ENCODE measurements at regions not wholly inside any gene's neighbourhood (a gene's known extent, or its start where the extent isn't known, plus 50 kb on each side); places are given as distances from the start of the nearest gene placed in this dataset.
A peak's percentile ranks its signal among the peaks of the same experiment; 100 is the strongest.

DNA sequence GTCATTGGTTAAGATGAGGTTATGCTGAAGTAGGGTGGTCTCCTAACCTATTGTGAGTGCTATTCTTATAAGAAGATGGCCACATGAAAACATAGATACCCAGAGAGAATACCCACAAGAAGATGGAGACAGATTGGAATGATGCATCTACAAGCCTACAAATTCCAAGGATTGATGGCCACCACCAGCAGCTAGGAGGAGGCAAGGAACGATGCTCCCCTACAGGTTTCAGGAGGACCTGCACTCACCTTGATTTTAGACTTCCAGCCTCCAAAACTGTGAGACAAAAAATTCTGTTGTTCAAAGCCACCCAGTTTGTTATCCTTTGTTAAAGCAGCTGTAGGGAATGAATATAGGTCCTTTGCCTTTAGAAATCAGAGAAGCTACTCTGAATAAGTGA, 227.4 kb downstream of the NEDD1 start:
- TF ChIP-seq, protein P1, sequence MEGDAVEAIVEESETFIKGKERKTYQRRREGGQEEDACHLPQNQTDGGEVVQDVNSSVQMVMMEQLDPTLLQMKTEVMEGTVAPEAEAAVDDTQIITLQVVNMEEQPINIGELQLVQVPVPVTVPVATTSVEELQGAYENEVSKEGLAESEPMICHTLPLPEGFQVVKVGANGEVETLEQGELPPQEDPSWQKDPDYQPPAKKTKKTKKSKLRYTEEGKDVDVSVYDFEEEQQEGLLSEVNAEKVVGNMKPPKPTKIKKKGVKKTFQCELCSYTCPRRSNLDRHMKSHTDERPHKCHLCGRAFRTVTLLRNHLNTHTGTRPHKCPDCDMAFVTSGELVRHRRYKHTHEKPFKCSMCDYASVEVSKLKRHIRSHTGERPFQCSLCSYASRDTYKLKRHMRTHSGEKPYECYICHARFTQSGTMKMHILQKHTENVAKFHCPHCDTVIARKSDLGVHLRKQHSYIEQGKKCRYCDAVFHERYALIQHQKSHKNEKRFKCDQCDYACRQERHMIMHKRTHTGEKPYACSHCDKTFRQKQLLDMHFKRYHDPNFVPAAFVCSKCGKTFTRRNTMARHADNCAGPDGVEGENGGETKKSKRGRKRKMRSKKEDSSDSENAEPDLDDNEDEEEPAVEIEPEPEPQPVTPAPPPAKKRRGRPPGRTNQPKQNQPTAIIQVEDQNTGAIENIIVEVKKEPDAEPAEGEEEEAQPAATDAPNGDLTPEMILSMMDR (IDR thresholded peaks at IDR 0.05; ENCODE audit: low read depth, low read length): no peak
- no peaks in the 10 kb centered on the region for H3K9me3 ChIP-seq
- H3K4me3 ChIP-seq (ENCODE audit: low read depth, low read length): no peak overlapping the region
- no peak for DNase-seq
- H3K27me3 ChIP-seq: no peaks in the 10 kb centered on the region
- no peaks in the 10 kb centered on the region; the same call in 1 of the 2 replicates for H3K4me1 ChIP-seq
- H3K36me3 ChIP-seq: no peaks in the 10 kb centered on the region

DNA sequence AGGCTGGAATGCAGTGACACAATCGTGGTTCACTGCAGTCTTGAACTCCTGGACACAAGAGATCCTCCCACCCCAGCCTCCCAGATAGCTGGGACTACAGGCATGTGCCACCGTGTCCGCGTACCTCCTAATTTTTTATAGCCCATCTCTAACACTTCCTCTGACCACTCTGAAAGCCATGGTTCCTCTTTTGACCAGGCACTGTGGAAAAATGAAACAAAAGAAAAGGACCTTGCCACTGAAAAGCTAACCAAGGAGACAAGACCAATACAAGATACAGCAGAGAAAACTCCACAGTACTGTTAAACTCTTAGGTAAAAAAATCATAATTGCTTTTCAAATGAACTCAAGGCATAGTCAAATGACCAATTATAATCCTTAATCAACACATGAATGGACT, 233.3 kb downstream of the NEDD1 start:
- H3K36me3 ChIP-seq: no peaks in the 10 kb centered on the region
- no peaks in the 10 kb centered on the region for H3K9me3 ChIP-seq
- TF ChIP-seq, protein P1 (IDR thresholded peaks at IDR 0.05; ENCODE audit: low read depth, low read length): no peak
- no peaks in the 10 kb centered on the region; the same call in 1 of the 2 replicates for H3K4me1 ChIP-seq
- no peak overlapping the region for H3K4me3 ChIP-seq (ENCODE audit: low read depth, low read length)
- DNase-seq: no peak
- no peaks in the 10 kb centered on the region for H3K27me3 ChIP-seq

DNA sequence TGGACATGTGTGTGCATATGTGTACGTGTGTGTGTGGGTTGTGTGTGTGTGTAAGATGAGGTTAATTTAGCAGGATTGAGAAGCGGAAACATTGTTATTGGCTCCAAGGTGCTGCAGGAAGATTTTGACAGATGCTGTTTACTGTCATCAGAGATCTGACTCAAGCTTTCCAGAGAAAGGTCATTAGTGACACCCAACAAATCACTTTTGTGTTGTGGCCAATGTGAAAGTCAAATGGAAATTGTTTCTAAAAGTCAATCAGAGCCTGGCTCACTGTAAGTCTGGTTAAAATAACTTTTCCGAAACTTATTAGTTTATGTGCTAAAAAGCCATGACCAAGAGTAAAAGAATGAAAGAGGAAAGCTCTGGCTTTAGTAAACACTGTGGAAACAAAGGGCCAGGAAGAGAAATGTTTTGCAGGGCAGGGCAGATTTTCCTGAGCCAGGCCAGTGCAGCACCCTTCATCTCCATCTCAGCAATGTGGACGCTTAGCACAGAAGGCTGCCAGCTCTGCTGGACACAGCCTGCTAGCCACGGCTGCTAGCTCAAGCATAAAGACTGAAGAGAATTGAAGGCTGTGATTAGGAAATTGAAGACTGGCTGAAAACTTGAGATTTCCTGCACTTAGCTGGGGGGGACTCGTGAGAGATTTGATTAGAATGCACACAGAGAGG, 235.8 kb downstream of the NEDD1 start:
- Histone ChIP-seq H3K4me1 (no peaks in the 10 kb centered on the region), H3K27me3 (no peaks in the 10 kb centered on the region), H3K36me3 (no peaks in the 10 kb centered on the region), H3K9me3 (no peaks in the 10 kb centered on the region), H3K4me3 (ENCODE audit: low read depth, low read length) (no peak overlapping the region)
- no peak for DNase-seq
- TF ChIP-seq, protein P1 (IDR thresholded peaks at IDR 0.05; ENCODE audit: low read depth, low read length): no peak

DNA sequence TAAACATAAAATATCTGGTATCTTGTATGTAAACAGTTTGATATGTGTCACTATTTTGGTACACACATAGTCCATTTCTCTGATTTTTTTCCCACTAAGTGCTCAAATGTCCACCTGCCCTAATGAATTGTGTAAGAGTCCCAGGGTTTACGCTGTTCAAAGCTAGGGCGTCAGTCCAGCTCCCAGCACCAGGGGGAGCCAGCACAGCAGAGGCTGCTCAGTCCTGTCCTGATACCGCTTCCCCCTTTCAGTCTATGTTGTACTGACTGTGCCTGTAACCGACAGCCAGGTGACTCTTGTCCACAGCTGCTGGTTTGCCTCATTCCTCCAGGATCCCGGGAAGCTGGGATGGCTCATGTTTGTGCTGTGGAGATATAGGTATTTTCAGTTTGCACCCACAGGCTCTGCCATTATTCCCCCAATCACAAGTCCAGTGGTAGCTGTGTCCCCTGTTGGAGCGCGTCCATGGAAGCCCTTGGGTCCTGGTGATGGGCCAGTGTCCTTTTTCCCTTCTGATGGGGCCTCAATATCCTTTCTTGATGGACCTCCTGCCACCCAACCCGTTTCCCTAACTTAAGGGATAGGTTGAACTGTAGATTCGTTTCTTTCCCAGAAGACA, 242.0 kb downstream of the NEDD1 start:
- Histone ChIP-seq H3K36me3 (no peaks in the 10 kb centered on the region), H3K27me3 (no peaks in the 10 kb centered on the region), H3K4me3 (ENCODE audit: low read depth, low read length) (no peak overlapping the region), H3K4me1 (no peaks in the 10 kb centered on the region), H3K9me3 (no peaks in the 10 kb centered on the region)
- TF ChIP-seq, protein P1 (IDR thresholded peaks at IDR 0.05; ENCODE audit: low read depth, low read length): peak; percentile 87
- DNase-seq: peak; percentile 70

DNA sequence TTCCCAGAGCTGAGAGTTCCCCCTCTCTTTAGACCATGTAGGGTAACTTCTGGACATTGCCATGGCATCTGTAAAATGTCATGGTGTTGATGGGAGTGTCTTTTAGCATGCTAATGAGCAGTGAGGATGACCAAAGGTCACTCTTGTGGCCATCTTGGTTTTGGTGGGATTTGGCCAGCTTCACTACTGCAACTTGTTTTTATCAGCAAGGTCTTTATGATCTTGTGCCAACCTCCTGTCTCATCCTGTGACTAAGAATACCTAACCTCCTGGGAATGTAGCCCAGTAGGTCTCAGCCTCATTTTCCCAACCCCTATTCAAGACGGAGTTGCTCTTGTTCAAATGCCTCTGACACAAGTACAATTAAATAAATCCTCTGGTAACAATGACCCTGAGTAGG, 244.4 kb downstream of the NEDD1 start:
- Histone ChIP-seq H3K4me3 (ENCODE audit: low read depth, low read length) (no peak overlapping the region), H3K27me3 (no peaks in the 10 kb centered on the region), H3K9me3 (no peaks in the 10 kb centered on the region), H3K36me3 (no peaks in the 10 kb centered on the region), H3K4me1 (no peaks in the 10 kb centered on the region)
- TF ChIP-seq, protein P1 (IDR thresholded peaks at IDR 0.05; ENCODE audit: low read depth, low read length): no peak
- no peak for DNase-seq

DNA sequence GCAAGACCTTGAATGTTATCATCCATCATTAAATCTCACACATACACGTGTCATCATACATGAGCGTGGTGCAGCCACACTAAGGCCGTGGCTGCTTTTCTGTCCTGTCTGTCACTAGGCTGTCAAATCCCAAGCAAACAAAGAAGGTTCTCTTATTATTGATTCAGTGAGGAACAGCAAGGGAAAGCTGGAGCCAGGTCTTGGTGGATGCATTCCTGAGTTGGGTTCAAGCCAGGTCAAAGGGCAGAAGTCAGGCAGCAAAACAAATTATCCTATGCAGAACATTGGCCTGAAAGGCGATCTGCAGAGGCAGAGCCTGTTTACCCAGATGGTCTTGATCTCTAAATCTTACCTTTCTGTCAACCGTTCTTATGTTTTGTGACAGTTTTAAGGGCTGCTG, 252.3 kb downstream of the NEDD1 start:
- H3K9me3 ChIP-seq: no peaks in the 10 kb centered on the region
- no peak overlapping the region for H3K4me3 ChIP-seq (ENCODE audit: low read depth, low read length)
- TF ChIP-seq, protein P1 (IDR thresholded peaks at IDR 0.05; ENCODE audit: low read depth, low read length): no peak
- H3K27me3 ChIP-seq: no peaks in the 10 kb centered on the region
- DNase-seq: no peak
- H3K36me3 ChIP-seq: no peaks in the 10 kb centered on the region
- no peaks in the 10 kb centered on the region for H3K4me1 ChIP-seq
